Nucleus accumbens (tissue), 56 donors: ENCODE measurements at regions not wholly inside any gene's neighbourhood (a gene's known extent, or its start where the extent isn't known, plus 50 kb on each side); places are given as distances from the start of the nearest gene placed in this dataset.

ENCODE experiments used
- DNase-seq, 56 donors: peaks; one replicate each; lab custom pipeline; 2025; lab: John Stamatoyannopoulos, UW

- DNase-seq = no peak
Observed at GRCh38 chr3:153596401-153596800, 434.4 kb downstream of the RAP2B start.

- DNase-seq = no peak
Observed at GRCh38 chr3:153599685-153600084, 437.7 kb downstream of the RAP2B start.

GRCh38 chr3:153600896-153601295 lies 438.9 kb downstream of the RAP2B start:
- no peak for DNase-seq

- DNase-seq = no peak
Observed at GRCh38 chr3:153601374-153601853, 439.4 kb downstream of the RAP2B start.

- DNase-seq = no peak
Observed at GRCh38 chr3:153602801-153603200, 440.8 kb downstream of the RAP2B start.

- DNase-seq = no peak
Observed at GRCh38 chr3:153614140-153614539, 452.1 kb downstream of the RAP2B start.

- DNase-seq = no peak
Observed at GRCh38 chr3:153614563-153614962, 452.5 kb downstream of the RAP2B start.

GRCh38 chr3:153615863-153616262 lies 453.8 kb downstream of the RAP2B start:
- DNase-seq = no peak

GRCh38 chr3:153617463-153617862 lies 455.4 kb downstream of the RAP2B start:
- no peak for DNase-seq

- no peak for DNase-seq
Observed at GRCh38 chr3:153618176-153618575, 456.1 kb downstream of the RAP2B start.

- DNase-seq = no peak
Observed at GRCh38 chr3:153619268-153619667, 457.2 kb downstream of the RAP2B start.

- DNase-seq = no peak
Observed at GRCh38 chr3:153621953-153622352, 459.9 kb downstream of the RAP2B start.

- no peak for DNase-seq
Observed at GRCh38 chr3:153623834-153624233, 461.8 kb downstream of the RAP2B start.

- DNase-seq = no peak
Observed at GRCh38 chr3:153624310-153625030, 462.4 kb downstream of the RAP2B start.

GRCh38 chr3:153625506-153625905 lies 463.5 kb downstream of the RAP2B start:
- DNase-seq = no peak

GRCh38 chr3:153626158-153626557 lies 464.1 kb downstream of the RAP2B start:
- no peak for DNase-seq

- DNase-seq = no peak
Observed at GRCh38 chr3:153628591-153628990, 466.6 kb downstream of the RAP2B start.

- DNase-seq = no peak
Observed at GRCh38 chr3:153629148-153629547, 467.1 kb downstream of the RAP2B start.

- no peak for DNase-seq
Observed at GRCh38 chr3:153631102-153631501, 469.1 kb downstream of the RAP2B start.

- DNase-seq = no peak
Observed at GRCh38 chr3:153631664-153632063, 469.6 kb downstream of the RAP2B start.

GRCh38 chr3:153633407-153633806 lies 471.4 kb downstream of the RAP2B start:
- no peak for DNase-seq

- DNase-seq = no peak
Observed at GRCh38 chr3:153634683-153635082, 472.7 kb downstream of the RAP2B start.

GRCh38 chr3:153639631-153640030 lies 477.6 kb downstream of the RAP2B start:
- no peak for DNase-seq
